ENCODE measurements at regions not wholly inside any gene's neighbourhood (a gene's known extent, or its start where the extent isn't known, plus 50 kb on each side); places are given as distances from the start of the nearest gene placed in this dataset.

DNA sequence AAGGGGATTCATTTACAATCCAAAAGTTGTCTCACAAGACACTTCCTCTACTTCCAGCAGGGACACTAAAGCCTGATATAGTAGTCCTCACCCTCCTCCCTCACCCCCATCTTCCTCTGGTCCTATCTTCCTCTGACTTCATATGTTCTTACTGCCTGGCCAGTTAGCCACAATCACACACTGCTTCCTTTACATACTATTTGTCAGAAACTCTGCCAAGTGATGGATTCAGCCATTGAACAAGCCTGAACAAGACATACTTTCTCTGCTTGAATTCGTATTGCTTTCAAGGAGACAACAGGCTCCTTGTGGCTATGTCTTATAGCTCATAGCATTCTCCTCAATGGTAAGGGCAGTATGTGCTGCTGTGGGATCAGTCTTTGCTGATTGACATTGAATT, 672.2 kb downstream of the BCL11A start:
- peak overlapping the region; percentile 66 for H3K9ac ChIP-seq (ENCODE audit: low read length)
- no peak overlapping the region for H2AFZ ChIP-seq (ENCODE audit: low read depth, low read length)
- no peak overlapping the region for H3K4me2 ChIP-seq (ENCODE audit: low read length)
- TF ChIP-seq SMC3 (conservative IDR thresholded peaks at IDR 0.05; ENCODE audit: poor library complexity), result no peak
- no peak for TF ChIP-seq TAF1 (IDR thresholded peaks at IDR 0.05; ENCODE audit: low read depth)
- no peak for TF ChIP-seq MXI1 (conservative IDR thresholded peaks at IDR 0.05; ENCODE audit: poor library complexity, severe bottlenecking)
- TF ChIP-seq, protein P1, sequence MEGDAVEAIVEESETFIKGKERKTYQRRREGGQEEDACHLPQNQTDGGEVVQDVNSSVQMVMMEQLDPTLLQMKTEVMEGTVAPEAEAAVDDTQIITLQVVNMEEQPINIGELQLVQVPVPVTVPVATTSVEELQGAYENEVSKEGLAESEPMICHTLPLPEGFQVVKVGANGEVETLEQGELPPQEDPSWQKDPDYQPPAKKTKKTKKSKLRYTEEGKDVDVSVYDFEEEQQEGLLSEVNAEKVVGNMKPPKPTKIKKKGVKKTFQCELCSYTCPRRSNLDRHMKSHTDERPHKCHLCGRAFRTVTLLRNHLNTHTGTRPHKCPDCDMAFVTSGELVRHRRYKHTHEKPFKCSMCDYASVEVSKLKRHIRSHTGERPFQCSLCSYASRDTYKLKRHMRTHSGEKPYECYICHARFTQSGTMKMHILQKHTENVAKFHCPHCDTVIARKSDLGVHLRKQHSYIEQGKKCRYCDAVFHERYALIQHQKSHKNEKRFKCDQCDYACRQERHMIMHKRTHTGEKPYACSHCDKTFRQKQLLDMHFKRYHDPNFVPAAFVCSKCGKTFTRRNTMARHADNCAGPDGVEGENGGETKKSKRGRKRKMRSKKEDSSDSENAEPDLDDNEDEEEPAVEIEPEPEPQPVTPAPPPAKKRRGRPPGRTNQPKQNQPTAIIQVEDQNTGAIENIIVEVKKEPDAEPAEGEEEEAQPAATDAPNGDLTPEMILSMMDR (IDR thresholded peaks at IDR 0.05; ENCODE audit: poor library complexity, severe bottlenecking), result no peak
- no peak for TF ChIP-seq EZH2 (IDR thresholded peaks at IDR 0.05; ENCODE audit: borderline replicate concordance, insufficient read depth, low read length, poor library complexity, severe bottlenecking)
- no peak for TF ChIP-seq POLR2AphosphoS5 (IDR thresholded peaks at IDR 0.05)
- TF ChIP-seq, protein P2, sequence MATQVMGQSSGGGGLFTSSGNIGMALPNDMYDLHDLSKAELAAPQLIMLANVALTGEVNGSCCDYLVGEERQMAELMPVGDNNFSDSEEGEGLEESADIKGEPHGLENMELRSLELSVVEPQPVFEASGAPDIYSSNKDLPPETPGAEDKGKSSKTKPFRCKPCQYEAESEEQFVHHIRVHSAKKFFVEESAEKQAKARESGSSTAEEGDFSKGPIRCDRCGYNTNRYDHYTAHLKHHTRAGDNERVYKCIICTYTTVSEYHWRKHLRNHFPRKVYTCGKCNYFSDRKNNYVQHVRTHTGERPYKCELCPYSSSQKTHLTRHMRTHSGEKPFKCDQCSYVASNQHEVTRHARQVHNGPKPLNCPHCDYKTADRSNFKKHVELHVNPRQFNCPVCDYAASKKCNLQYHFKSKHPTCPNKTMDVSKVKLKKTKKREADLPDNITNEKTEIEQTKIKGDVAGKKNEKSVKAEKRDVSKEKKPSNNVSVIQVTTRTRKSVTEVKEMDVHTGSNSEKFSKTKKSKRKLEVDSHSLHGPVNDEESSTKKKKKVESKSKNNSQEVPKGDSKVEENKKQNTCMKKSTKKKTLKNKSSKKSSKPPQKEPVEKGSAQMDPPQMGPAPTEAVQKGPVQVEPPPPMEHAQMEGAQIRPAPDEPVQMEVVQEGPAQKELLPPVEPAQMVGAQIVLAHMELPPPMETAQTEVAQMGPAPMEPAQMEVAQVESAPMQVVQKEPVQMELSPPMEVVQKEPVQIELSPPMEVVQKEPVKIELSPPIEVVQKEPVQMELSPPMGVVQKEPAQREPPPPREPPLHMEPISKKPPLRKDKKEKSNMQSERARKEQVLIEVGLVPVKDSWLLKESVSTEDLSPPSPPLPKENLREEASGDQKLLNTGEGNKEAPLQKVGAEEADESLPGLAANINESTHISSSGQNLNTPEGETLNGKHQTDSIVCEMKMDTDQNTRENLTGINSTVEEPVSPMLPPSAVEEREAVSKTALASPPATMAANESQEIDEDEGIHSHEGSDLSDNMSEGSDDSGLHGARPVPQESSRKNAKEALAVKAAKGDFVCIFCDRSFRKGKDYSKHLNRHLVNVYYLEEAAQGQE (IDR thresholded peaks at IDR 0.05; ENCODE audit: borderline replicate concordance), result no peak
- no peak for TF ChIP-seq RAD21 (conservative IDR thresholded peaks at IDR 0.05)
- no peak for TF ChIP-seq EP300 (conservative IDR thresholded peaks at IDR 0.05; ENCODE audit: poor library complexity, severe bottlenecking)
- no peaks in the 10 kb centered on the region for H4K20me1 ChIP-seq (ENCODE audit: insufficient read depth)
- H3K9me3 ChIP-seq (ENCODE audit: low read length), result no peaks in the 10 kb centered on the region
- H3K27me3 ChIP-seq (ENCODE audit: insufficient read depth, low read depth, low read length), result no peaks in the 10 kb centered on the region
- no peaks in the 10 kb centered on the region for H3K9me2 ChIP-seq (ENCODE audit: insufficient read depth, low read length)
- H3K36me3 ChIP-seq (ENCODE audit: insufficient read depth, low read length), result no peaks in the 10 kb centered on the region
- H3K4me3 ChIP-seq (ENCODE audit: low read length), result no peak overlapping the region
- peaks cover 10% of the 10 kb centered on the region for H3F3A ChIP-seq (ENCODE audit: insufficient read depth, low read length, poor library complexity, severe bottlenecking)
- no peaks in the 10 kb centered on the region for H3K79me2 ChIP-seq (replicated peaks; ENCODE audit: insufficient read depth, low read length)
- peak overlapping the region; percentile 95 for H3K27ac ChIP-seq (ENCODE audit: low read length)

DNA sequence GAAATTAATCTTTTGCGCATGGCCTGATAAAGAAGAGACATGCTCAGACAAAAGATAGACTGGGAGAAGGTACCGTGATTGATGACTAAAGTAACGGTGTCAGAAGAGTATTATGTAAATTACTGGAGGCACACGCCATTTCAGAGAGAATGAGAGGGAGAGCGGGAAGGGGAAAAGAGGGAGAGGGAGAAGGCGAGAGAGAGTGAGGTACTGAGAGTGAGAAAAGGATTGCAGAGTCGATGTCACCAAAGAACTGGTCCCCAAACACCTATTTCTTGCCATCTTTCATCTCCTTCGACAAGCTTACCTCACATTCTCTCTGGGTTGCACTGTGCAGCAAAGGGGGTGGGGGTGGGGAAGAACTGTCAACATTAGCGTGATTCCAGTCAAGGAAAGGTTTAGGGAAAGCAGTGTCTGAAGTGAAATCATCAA, 673.7 kb downstream of the BCL11A start:
- H3F3A ChIP-seq (ENCODE audit: insufficient read depth, low read length, poor library complexity, severe bottlenecking), result peaks cover 10% of the 10 kb centered on the region
- no peaks in the 10 kb centered on the region for H3K9me3 ChIP-seq (ENCODE audit: low read length)
- TF ChIP-seq SMC3 (conservative IDR thresholded peaks at IDR 0.05; ENCODE audit: poor library complexity), result peak; percentile 66
- TF ChIP-seq EP300 (conservative IDR thresholded peaks at IDR 0.05; ENCODE audit: poor library complexity, severe bottlenecking), result peak; percentile 97
- TF ChIP-seq TAF1 (IDR thresholded peaks at IDR 0.05; ENCODE audit: low read depth), result no peak
- no peak for TF ChIP-seq EZH2 (IDR thresholded peaks at IDR 0.05; ENCODE audit: borderline replicate concordance, insufficient read depth, low read length, poor library complexity, severe bottlenecking)
- TF ChIP-seq, protein P2 (IDR thresholded peaks at IDR 0.05; ENCODE audit: borderline replicate concordance), result peak; percentile 88
- TF ChIP-seq POLR2AphosphoS5 (IDR thresholded peaks at IDR 0.05), result peak; percentile 74
- TF ChIP-seq, protein P1 (IDR thresholded peaks at IDR 0.05; ENCODE audit: poor library complexity, severe bottlenecking), result no peak
- peak; percentile 65 for TF ChIP-seq RAD21 (conservative IDR thresholded peaks at IDR 0.05)
- TF ChIP-seq MXI1 (conservative IDR thresholded peaks at IDR 0.05; ENCODE audit: poor library complexity, severe bottlenecking), result peak; percentile 32
- peak overlapping the region; percentile 95 for H3K27ac ChIP-seq (ENCODE audit: low read length)
- H3K27me3 ChIP-seq (ENCODE audit: insufficient read depth, low read depth, low read length), result no peaks in the 10 kb centered on the region
- peak overlapping the region; percentile 50 for H3K4me2 ChIP-seq (ENCODE audit: low read length)
- H3K79me2 ChIP-seq (replicated peaks; ENCODE audit: insufficient read depth, low read length), result no peaks in the 10 kb centered on the region
- H4K20me1 ChIP-seq (ENCODE audit: insufficient read depth), result no peaks in the 10 kb centered on the region
- H3K9me2 ChIP-seq (ENCODE audit: insufficient read depth, low read length), result no peaks in the 10 kb centered on the region
- H3K4me3 ChIP-seq (ENCODE audit: low read length), result peak overlapping the region; percentile 28
- peak overlapping the region; percentile 66 for H3K9ac ChIP-seq (ENCODE audit: low read length)
- H3K36me3 ChIP-seq (ENCODE audit: insufficient read depth, low read length), result no peaks in the 10 kb centered on the region
- peak overlapping the region; percentile 6 for H2AFZ ChIP-seq (ENCODE audit: low read depth, low read length)
